GM10248 (cell line): ENCODE measurements at regions not wholly inside any gene's neighbourhood (a gene's known extent, or its start where the extent isn't known, plus 50 kb on each side); places are given as distances from the start of the nearest gene placed in this dataset.
"Not testable (repeated sequence)": the region's sequence is repeated elsewhere in the genome, so short reads cannot be mapped to it uniquely, and the experiment has no call there.

Experiments
- CTCF ChIA-PET: fragments of 300-600 bp; sonication (Branson Sonifier 250); formaldehyde crosslinking; extraction: SDS; loops from one replicate; lab custom pipeline; 2021; ENCODE audit warnings: antibody characterized with exemption; lab: Yijun Ruan, JAX
- POLR2A ChIA-PET: fragments of 350-650 bp; sonication (Branson Sonifier 250); formaldehyde crosslinking; extraction: SDS; loops from one replicate; lab custom pipeline; 2020; ENCODE audit warnings: antibody characterized with exemption; lab: Yijun Ruan, JAX
- DNase-seq: peaks from one replicate; pipeline ENCODE4 v3.0.0; 2012; ENCODE audit errors: extremely low spot score
- TF ChIP-seq, protein P1 (sequence below): IDR thresholded peaks from 2 replicates; pipeline ENCODE4 v1.5.1; 2012; ENCODE audit warnings: mild to moderate bottlenecking, low read depth; ENCODE audit errors: extremely low read depth, missing control alignments, control extremely low read depth

DNA sequence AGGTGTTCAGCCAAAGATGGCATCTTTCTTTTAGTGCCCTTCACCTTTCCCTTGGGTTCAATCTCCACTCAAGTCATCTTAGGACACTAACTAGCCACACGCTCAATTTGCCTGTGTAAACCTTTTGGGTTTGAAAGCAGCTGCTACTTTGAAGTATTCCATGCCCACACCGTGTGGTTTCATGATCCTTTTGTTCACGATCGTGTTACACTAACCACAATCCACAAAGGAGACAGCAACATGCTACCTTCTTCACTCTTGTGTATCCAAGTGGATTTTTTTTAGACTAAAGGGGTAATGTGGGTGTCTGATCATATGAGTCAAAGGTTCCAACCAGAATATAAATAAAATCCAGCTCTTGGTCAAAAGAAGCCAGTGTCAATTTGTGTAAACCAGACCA, 122.7 kb upstream of the FAR2 start:
- no peak for DNase-seq
- TF ChIP-seq, protein P1, sequence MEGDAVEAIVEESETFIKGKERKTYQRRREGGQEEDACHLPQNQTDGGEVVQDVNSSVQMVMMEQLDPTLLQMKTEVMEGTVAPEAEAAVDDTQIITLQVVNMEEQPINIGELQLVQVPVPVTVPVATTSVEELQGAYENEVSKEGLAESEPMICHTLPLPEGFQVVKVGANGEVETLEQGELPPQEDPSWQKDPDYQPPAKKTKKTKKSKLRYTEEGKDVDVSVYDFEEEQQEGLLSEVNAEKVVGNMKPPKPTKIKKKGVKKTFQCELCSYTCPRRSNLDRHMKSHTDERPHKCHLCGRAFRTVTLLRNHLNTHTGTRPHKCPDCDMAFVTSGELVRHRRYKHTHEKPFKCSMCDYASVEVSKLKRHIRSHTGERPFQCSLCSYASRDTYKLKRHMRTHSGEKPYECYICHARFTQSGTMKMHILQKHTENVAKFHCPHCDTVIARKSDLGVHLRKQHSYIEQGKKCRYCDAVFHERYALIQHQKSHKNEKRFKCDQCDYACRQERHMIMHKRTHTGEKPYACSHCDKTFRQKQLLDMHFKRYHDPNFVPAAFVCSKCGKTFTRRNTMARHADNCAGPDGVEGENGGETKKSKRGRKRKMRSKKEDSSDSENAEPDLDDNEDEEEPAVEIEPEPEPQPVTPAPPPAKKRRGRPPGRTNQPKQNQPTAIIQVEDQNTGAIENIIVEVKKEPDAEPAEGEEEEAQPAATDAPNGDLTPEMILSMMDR: no peak
- POLR2A ChIA-PET: no interaction called here
- CTCF ChIA-PET: interaction anchor here (1.0 to 1.4 kb wide), 2 partner anchors 9 to 13 kb away, joined by 3 read pairs; no protein-coding TSS in a partner anchor

DNA sequence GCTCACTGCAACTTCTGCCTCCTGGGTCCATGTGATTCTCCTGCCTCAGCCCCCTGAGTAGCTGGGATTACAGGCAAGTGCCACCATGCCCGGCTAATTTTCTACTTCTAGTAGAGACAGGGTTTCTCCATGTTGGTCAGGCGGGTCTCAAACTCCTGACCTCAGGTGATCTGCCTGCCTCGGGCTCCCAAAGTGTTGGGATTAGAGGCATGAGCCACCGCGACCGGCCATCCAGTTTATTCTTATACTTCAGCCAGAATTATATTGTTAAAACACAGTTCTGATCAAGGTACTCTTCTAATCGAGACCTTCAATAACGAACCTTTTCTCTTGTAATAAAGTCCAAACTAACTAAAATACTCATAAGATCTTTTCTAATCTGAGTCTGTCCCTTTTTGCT, 119.6 kb upstream of the FAR2 start:
- CTCF ChIA-PET, POLR2A ChIA-PET, DNase-seq: not testable (repeated sequence)

DNA sequence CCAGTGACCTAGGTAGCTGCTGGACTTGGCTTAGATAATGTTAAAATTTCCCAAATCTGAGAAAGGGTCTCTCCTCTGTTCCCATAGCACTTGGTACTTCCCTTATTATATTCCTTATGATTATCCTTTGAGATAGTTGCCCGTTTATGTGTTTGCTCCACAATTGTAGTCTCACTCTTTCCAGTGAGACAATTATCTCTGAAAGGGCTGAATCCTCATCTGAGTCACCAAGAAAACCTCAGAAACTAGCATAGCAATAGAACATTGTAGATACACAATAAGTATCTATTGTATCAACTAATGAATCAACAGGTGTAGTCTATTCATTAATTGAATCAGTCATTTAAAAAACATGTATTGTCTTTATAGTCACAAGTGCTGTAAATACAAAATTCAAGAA, 119.1 kb upstream of the FAR2 start:
- ChIA-PET POLR2A (no interaction called here), CTCF (no interaction called here)
- TF ChIP-seq, protein P1: no peak
- no peak for DNase-seq

DNA sequence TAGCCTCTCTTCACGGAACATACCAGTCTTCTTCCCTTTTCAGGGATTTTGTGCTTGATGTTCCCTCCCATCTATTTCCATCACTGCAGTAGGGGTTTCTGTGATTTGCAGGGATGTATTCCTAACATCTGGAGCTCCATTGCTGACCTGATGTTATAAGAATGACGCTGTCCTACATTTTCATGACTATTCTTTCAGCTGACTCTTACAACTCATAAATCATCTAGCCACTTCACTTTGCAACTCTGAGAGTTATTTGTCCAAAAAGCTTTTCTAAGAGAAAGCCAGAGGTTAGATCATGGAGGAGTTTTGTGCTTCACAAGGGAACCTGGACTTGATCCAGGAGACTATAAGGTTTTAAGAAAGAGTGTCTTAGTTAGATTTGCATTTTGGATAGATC, 116.6 kb upstream of the FAR2 start:
- TF ChIP-seq, protein P1: no peak
- CTCF ChIA-PET: interaction anchor here (1.0 to 1.1 kb wide), 2 partner anchors 9 to 31 kb away, joined by 3 read pairs; no protein-coding TSS in a partner anchor
- no peak for DNase-seq
- POLR2A ChIA-PET: no interaction called here

DNA sequence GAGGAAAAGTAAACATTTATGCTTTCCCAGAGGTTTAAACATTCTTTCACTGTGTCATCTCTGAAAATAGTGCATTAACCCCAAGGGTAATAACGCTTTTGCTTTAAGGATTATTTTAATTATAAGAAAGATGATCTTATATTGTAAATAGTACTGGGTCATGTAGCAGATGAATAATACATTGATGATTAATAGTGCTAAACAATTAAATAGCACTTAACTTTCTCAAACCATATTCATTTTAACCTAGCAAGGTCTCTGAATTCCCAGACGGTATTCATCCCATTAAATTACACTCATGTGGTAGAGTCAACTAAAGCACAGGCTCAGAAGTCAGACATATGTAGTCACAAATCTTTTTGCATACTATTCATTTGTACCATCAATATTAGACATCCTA, 115.6 kb upstream of the FAR2 start:
- TF ChIP-seq, protein P1: no peak
- CTCF ChIA-PET: interaction anchor here (1.1 kb wide), 1 partner anchor 21 kb away, joined by 3 read pairs; no protein-coding TSS in a partner anchor
- POLR2A ChIA-PET: no interaction called here
- DNase-seq: no peak

DNA sequence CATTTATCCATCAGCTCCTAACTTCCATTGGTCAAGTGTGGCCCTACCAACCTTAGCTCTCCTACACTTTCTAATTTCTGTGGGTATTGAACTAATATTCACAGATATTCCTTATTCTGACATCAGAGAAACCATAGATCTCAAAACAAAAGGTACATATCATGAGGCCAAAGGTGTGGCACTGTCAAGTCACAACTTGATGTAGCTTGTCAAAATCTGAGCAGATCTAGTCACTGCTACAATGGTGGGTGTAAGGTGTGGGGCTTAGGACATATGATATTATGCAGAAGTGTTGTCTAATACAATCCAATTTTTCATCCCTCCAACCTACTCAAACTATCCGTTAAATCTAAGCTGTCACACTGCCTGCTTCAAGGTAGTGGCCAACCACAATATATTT, 114.0 kb upstream of the FAR2 start:
- CTCF ChIA-PET: interaction anchor here (1.0 to 1.2 kb wide), 2 partner anchors 8 to 17 kb away, joined by 3 read pairs; no protein-coding TSS in a partner anchor
- TF ChIP-seq, protein P1: no peak
- DNase-seq: no peak
- POLR2A ChIA-PET: no interaction called here

DNA sequence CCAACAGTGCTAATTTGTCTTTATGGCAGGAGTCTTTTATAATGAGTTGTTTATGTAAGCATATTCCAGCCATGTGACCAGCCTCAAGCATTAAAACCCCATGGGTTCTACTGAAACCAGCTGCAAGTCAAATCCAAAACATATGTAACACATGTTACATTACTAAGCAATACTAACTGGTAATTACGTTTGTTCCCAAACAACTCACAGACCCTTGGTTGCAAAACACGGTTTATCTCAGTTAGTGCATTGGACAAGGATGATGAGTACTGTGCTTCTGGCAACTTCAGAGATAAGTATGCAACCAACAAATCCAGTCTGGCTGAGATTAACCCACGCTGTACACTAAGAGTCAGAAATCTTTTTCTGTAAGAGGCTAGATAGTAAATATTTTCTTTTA, 110.1 kb upstream of the FAR2 start:
- CTCF ChIA-PET: no interaction called here
- no peak for DNase-seq
- POLR2A ChIA-PET: no interaction called here
- TF ChIP-seq, protein P1: no peak
